Osteoblast (primary cell): ENCODE measurements at regions not wholly inside any gene's neighbourhood (a gene's known extent, or its start where the extent isn't known, plus 50 kb on each side); places are given as distances from the start of the nearest gene placed in this dataset.

Source experiments
- DNase-seq: peaks from one replicate; pipeline ENCODE4 v3.0.0; 2011; ENCODE audit warnings: low spot score, mixed read lengths; ENCODE audit not compliant: insufficient read length; ENCODE audit errors: missing footprints
- H2AFZ ChIP-seq: 2 replicates; pipeline ENCODE4 v1.6.0; 2011; ENCODE audit warnings: mild to moderate bottlenecking, low read length
- H3K27ac ChIP-seq: 2 replicates; pipeline ENCODE4 v1.5.1; 2011; ENCODE audit warnings: mild to moderate bottlenecking, low read depth, low read length, moderate library complexity
- H3K27me3 ChIP-seq: 2 replicates; pipeline ENCODE4 v1.6.0; 2012; ENCODE audit warnings: mild to moderate bottlenecking, control low read depth, inconsistent platforms, low read length, moderate library complexity; ENCODE audit not compliant: insufficient read depth
- H3K36me3 ChIP-seq: 2 replicates; pipeline ENCODE4 v1.5.1; 2011; ENCODE audit warnings: mild to moderate bottlenecking, low read length, control low read depth, moderate library complexity; ENCODE audit not compliant: insufficient read depth
- H3K4me1 ChIP-seq: 2 replicates; pipeline ENCODE4 v1.5.1; 2011; ENCODE audit warnings: mild to moderate bottlenecking, low read length, control low read depth, moderate library complexity; ENCODE audit not compliant: insufficient read depth
- H3K4me2 ChIP-seq: 2 replicates; pipeline ENCODE4 v1.6.0; 2011; ENCODE audit warnings: mild to moderate bottlenecking, low read length; ENCODE audit not compliant: insufficient read depth
- H3K4me3 ChIP-seq: fragments of 200-600 bp; sonication (generic); 3 replicates; pipeline ENCODE4 v1.5.1; 2012; ENCODE audit warnings: mild to moderate bottlenecking, low read length, inconsistent platforms; ENCODE audit not compliant: insufficient read depth
- H3K79me2 ChIP-seq: 2 replicates; pipeline ENCODE4 v1.6.0; 2012; ENCODE audit warnings: mild to moderate bottlenecking, low read length, control low read depth, inconsistent platforms; ENCODE audit not compliant: insufficient read depth
- H3K9me3 ChIP-seq: 2 replicates; pipeline ENCODE4 v1.5.1; 2011; ENCODE audit warnings: low read depth, low read length, control low read depth
- H4K20me1 ChIP-seq: 2 replicates; pipeline ENCODE4 v1.6.0; 2012; ENCODE audit warnings: mild to moderate bottlenecking, low read length, control low read depth; ENCODE audit not compliant: insufficient read depth
- CTCF ChIP-seq: IDR thresholded peaks from 2 replicates; pipeline ENCODE4 v1.5.1; 2011; ENCODE audit warnings: mild to moderate bottlenecking, low read depth, low read length, moderate library complexity; ENCODE audit errors: extremely low read depth

GRCh38 chr20:24357931-24358330 lies 111.5 kb upstream of the SYNDIG1 start:
- H4K20me1 ChIP-seq, result no peaks in the 10 kb centered on the region
- no peak overlapping the region for H3K27ac ChIP-seq
- DNase-seq, result no peak
- no peak overlapping the region for H3K4me3 ChIP-seq
- no peaks in the 10 kb centered on the region for H3K9me3 ChIP-seq
- H3K79me2 ChIP-seq, result no peaks in the 10 kb centered on the region
- TF ChIP-seq CTCF, result no peak
- H3K4me1 ChIP-seq, result no peaks in the 10 kb centered on the region
- H3K4me2 ChIP-seq, result no peak overlapping the region
- H2AFZ ChIP-seq, result no peak overlapping the region
- no peaks in the 10 kb centered on the region for H3K27me3 ChIP-seq
- H3K36me3 ChIP-seq, result no peaks in the 10 kb centered on the region

- no peak overlapping the region for H3K4me2 ChIP-seq
- H3K27me3 ChIP-seq, result no peaks in the 10 kb centered on the region
- H3K79me2 ChIP-seq, result no peaks in the 10 kb centered on the region
Observed at GRCh38 chr20:24357177-24357576, 112.3 kb upstream of the SYNDIG1 start.

GRCh38 chr20:24353135-24353690 lies 116.2 kb upstream of the SYNDIG1 start:
- no peak overlapping the region for H2AFZ ChIP-seq
- H3K27me3 ChIP-seq, result no peaks in the 10 kb centered on the region
- no peaks in the 10 kb centered on the region for H3K9me3 ChIP-seq
- H3K4me3 ChIP-seq, result no peak overlapping the region
- H3K4me1 ChIP-seq, result no peaks in the 10 kb centered on the region
- H4K20me1 ChIP-seq, result no peaks in the 10 kb centered on the region
- TF ChIP-seq CTCF, result no peak
- no peak for DNase-seq
- no peaks in the 10 kb centered on the region for H3K36me3 ChIP-seq
- no peaks in the 10 kb centered on the region for H3K79me2 ChIP-seq
- H3K4me2 ChIP-seq, result no peak overlapping the region
- no peak overlapping the region for H3K27ac ChIP-seq

More at GRCh38 chr20:24357177-24357576, 112.3 kb upstream of the SYNDIG1 start:
- no peak for DNase-seq
- Histone ChIP-seq H3K4me1 (no peaks in the 10 kb centered on the region), H3K9me3 (no peaks in the 10 kb centered on the region), H3K36me3 (no peaks in the 10 kb centered on the region), H2AFZ (no peak overlapping the region), H3K4me3 (no peak overlapping the region), H4K20me1 (no peaks in the 10 kb centered on the region), H3K27ac (no peak overlapping the region)
- no peak for TF ChIP-seq CTCF

- no peaks in the 10 kb centered on the region for H3K4me1 ChIP-seq
- no peaks in the 10 kb centered on the region for H4K20me1 ChIP-seq
- H3K27me3 ChIP-seq, result no peaks in the 10 kb centered on the region
- no peaks in the 10 kb centered on the region for H3K9me3 ChIP-seq
- DNase-seq, result no peak
- no peak overlapping the region for H3K4me3 ChIP-seq
- no peak overlapping the region for H3K27ac ChIP-seq
- no peak for TF ChIP-seq CTCF
- no peak overlapping the region for H3K4me2 ChIP-seq
- H3K79me2 ChIP-seq, result no peaks in the 10 kb centered on the region
- H3K36me3 ChIP-seq, result no peaks in the 10 kb centered on the region
- no peak overlapping the region for H2AFZ ChIP-seq
Observed at GRCh38 chr20:24350923-24351368, 118.5 kb upstream of the SYNDIG1 start.
